Left renal cortex interstitium (tissue), 4 donors: ENCODE measurements at regions not wholly inside any gene's neighbourhood (a gene's known extent, or its start where the extent isn't known, plus 50 kb on each side); places are given as distances from the start of the nearest gene placed in this dataset.
A peak's percentile ranks its signal among the peaks of the same experiment; 100 is the strongest.

ENCODE experiments used
- DNase-seq, 4 donors: peaks; one replicate each; pipeline ENCODE4 v3.0.0-alpha.2; 2013; ENCODE audit warnings: low read depth in 4 of 4, low spot score in 2 of 4, missing footprints in 1 of 4

- no peak for DNase-seq
These were observed 399.5 kb downstream of the QKI start for GRCh38 chr6:163813979-163814493.

GRCh38 chr6:163811317-163811716 is 396.8 kb downstream of the QKI start:
- DNase-seq, result no peak

DNA sequence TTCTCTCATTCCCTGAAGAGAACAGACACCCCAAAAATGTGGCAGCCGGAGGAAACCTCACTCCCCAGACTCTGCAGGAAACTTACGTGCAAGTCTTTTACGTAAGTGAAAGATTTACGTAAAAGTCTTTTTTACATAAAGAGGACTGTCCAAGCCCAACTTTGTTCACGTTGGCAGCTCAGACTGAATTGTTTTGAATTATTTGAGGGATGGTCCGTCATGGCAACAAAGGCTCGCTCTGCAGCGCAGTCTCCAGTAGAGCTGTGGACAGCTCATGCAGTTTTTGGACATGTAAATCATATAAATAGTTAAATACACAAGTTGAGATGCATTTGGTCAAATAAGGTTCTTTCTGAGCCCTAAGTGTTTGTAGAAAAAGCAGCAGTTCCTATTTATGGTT is 394.8 kb downstream of the QKI start:
- DNase-seq, result no peak

DNA sequence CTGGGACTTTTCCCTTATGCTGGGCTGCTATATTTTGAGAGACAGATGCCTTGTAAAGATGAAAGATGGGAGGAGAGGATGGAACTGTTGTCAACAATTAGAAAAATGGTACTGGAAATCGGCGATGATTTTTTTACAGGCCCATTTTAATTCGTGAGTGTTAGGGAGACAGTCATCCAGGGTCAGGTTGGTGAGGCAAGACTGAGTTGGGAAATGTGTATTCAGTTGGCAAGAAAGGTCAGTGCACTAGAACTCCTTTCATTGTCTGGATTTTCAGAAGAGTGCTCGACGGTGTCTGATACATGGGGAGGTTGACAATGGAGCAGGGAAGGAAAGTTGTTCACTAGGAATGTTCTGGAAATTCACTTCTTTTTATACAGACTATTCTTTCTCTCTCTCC is 394.4 kb downstream of the QKI start:
- DNase-seq, result no peak

DNA sequence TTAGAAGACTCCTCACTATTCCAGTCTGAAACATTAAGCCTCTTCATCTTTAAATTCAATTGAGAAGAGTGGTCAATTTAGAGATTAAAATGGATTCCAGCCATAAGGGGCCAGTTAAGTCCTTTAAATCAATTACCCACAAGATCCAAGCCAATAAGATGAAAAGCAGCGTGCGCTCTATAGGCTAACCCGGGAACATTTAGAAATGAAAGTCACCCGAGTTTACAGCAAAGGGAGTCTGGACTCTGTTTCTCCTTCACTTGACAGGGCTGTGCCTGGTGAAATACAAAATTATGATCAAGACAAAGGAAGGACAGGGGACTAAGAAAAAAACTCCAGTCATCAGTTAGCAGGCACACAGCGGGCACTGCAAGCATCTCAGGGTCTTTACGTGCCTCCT is 393.7 kb downstream of the QKI start:
- no peak for DNase-seq

DNA sequence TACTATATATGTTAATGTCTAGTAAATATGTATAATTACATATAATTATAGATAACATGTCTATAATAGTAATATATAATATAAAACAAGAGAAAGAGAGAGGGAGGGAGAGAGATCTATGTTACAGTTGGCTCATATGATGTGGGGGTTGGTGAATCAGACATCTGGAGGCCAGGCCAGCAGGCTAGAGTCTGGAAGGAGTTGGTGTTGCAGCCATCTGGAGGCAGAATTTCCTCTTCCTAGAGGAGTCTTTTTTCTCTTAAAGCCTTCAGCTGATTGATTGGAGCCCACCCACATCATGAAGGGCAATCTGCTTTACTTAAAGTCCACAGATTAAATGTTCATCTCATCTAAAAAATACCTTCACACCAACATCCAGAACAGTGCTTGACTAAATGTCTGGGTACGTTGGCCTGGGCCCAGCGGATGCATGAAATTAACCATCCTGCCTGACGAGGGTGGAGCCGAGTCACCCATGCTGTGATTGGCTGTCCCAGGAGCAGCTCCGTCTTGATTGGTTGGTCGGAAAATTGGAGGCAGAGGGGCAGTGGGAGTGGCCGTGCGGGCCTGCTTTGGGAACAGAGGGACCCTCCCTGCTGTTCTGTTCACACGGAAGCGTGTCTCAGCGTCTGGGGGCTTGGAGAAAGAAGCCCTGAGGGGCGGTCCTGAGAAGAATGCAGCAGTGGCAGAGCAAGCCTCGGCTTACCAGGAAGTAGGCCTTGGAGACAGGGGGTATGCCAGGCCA is 392.4 kb downstream of the QKI start:
- no peak for DNase-seq

DNA sequence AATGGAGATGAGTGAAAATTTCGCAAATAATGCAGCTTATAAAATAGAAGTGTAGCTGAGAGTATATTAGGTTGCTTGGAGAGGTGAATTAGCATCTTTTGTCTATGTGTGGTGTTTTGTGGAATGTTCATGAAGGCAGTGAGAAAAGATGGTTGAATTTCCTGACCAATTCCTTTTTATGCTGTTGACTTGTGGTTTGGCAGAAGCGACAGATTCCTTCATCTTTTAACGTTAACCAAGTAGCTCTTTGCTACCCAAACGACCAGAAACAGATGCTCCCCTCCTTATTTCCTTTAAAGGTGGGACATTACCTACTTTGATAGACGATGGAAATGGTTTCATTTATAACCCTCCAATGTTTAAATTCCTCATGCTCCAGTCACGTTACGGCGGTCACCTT is 390.5 kb downstream of the QKI start:
- no peak for DNase-seq

DNA sequence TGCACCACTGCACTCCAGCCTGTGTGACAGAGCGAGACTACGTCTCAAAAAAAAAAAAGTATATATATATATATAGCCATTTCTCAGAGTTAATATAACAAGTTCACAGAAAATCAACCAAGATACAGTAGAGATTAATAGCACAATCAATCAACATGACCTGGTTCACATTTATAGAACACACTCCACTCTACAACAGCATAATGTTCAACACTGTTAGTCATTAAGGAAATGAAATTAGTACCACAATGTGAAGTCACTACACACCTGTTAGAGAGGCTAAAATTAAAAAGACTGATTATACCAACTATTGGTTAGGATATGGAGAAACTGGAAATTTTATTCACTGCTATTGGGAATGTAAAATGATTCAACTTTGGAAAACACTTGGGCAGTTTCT is 387.7 kb downstream of the QKI start:
- no peak for DNase-seq

GRCh38 chr6:163797296-163797845 is 382.9 kb downstream of the QKI start:
- no peak for DNase-seq

DNA sequence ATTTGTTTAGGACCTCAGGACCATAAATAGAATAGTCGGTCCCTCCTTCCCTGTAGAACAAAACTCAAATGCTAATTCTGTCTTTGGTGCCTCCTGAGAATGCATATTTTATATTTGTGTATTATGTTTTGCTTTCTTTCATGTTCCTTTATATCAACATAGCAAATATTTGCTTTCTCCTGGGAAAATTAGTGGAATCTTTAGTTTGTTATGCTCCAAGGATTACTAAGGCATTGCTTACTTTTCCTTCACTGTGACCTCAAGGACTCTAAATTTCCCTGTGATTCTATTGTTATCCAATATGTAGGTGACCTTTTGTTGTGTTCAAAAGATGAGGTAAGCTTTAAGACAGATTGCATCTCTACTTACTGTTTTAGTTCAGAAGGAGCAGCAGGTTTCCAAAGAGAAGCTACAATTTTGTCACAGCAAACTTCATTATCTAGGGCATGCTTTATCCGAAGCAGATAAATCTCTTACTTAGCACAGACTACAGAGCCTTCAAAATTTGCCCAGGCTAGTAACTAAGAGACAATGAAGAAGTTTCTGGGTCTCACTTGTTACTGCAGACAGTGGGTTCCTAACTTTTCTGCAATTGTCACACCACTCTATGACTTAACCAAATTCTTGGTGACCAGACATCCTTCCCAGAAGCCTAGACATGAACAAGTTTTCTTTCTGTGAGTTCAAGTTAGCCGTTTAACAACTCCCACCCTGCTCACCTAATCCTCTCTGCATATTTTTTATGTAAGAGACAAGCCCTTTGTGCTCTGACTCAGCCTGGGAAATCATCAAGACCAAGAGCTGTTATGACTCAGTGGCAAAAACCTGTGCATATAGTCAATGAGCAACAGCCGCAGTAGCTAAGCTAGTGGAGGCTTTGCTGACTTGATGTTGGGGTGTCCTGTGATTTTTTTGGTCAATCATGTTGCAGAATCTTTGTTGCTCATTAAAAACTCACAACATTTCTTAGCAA is 378.8 kb downstream of the QKI start:
- no peak for DNase-seq

DNA sequence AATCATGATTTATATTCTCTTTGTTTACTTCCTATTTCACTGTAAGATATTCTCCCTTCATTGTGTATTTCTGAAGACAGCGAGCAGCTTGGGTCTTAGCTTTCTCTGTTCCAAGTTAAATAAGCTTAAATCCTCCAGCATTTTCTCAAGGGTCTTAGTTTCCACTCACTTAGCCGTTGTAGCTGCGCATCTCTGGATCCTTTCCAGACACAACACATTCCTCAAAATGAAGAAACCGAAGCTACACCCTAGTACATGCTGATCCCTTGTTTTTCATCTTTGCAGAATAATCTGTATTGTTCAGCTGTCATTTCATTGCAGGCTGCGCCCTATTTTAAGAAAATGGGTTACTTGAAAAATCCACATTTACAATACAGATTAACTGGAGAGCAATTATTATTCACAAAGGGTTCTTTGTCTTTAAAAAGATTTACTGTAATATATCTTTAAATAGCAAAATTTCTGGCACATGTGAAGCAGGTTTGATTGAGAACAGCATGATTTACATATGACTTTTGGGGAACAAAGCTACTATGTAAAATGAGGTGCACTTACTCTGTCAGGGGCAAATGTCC is 375.8 kb downstream of the QKI start:
- peak in 1 of 4 donors; percentile 38 for DNase-seq

DNA sequence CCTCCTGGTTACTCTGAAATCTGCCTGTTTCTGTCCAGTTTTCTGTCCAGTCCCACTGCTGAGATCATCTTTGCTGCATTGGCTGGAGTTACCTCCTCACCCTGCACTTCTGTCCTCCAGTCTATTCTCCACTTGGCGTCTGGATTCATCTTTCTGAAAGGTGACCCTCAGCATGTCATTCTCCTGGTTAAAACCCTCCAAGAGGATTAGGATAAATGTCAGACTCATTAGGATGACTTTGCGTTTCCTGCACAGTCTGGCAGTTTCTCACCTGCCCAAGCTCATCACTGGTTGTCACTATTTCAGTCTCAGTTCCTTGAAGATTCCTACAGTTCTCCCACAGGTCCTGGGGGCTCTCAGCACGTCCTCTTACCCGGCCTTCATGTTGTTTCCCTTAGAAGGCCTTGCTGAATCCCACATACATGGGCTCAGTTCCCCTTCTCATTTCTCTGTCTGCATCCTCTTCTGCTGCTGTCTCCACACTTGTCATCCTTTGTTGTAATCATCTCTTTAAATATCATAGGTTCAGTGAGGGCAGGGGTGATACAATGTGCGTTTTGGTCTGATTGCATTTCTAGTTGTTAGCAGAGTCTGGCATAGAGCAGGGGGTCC is 374.8 kb downstream of the QKI start:
- DNase-seq, result no peak

GRCh38 chr6:163786995-163787671 is 372.6 kb downstream of the QKI start:
- DNase-seq, result no peak

DNA sequence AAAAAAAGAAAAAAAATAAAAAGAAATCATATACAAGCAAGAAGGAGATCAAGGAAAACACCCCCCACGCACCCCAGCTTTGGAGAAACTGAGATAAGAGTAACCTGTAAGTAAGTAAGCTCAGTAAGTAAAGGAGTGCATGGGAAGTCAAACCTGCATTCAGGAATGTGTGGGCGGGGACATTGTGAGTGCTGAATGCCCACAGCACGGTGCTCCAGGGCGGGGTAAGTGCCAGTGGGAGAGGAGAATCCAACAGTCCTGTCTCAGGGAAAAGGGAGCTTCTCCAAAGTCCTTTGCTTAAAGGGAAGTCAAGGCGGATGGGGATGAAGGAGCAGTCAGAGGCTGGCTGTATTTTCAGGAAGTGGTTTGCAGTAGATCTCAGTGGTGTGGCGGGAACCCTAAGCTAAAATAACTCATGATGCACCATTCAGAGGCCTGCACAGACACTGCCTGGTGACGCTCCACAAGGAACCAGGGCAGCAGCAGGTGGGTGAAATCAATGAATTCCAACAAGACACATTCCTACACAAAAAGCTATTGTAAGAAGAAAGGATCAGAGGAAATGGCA is 368.0 kb downstream of the QKI start:
- DNase-seq, result no peak

- DNase-seq, result no peak
These were observed 366.5 kb downstream of the QKI start for GRCh38 chr6:163780994-163781393.

DNA sequence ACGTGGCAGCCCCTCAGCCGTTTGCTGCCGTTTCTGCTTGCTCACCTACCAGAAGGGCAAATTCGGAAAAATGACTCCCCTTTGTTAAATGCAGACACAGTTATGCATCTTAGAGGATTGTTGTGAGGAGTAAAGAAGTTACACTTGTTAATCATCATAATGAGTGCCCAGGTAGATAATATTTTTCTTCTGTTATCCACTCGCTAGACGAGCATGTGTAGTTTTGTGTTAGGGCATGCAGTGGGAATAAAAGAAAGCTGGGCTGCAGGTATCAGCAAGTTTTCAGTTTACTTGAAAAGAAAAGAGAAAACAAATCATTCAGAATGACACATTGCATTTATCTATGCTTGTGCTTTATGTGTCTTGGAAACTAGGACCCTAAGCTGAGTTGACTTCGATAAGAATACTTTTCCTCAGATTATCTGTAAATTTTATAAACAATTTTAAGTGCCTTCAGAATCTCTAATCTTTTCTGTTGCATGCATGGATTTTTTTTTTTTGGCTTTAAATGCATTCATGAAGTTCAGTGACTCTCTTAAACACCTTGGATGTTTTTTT is 365.3 kb downstream of the QKI start:
- DNase-seq, result no peak

GRCh38 chr6:163777716-163778115 is 363.2 kb downstream of the QKI start:
- no peak for DNase-seq

DNA sequence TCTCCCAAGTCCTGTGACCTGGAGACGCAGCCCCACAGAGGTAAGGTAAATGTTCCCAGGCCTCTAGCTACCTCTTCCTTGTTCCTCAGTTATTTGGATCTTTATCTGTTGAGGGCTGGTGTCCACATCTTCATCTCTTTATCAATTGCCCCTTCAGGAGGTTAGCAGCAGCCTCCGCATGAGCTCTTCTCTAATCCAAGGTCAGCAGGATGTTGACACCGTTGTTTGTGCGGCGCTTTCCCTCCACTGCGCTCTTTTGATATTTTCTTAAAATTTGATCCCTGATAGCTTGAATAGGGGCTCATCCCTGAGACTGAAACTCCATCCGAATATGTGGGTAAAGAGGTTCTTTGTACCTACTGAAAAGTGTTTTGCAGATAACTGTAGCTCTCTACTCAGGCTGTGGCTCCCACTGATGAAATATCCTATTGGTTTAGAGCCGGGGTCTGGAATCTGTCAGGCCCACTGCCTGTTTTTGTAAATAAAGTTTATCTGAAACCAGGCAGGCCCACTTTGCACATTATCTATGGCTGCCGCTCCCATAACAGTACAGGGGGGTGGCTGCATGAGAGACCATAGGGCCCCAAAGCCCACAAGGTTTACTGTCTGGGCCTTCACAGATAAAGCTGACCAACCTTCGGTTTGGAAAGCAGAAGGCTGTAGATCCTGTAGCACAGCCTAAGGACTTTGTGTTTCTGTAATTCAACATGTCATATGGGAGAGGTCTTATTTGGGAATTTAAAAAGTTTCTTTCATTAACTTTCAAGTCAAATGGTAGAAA is 362.6 kb downstream of the QKI start:
- DNase-seq, result no peak
